ENCODE measurements at regions not wholly inside any gene's neighbourhood (a gene's known extent, or its start where the extent isn't known, plus 50 kb on each side); places are given as distances from the start of the nearest gene placed in this dataset.

DNA sequence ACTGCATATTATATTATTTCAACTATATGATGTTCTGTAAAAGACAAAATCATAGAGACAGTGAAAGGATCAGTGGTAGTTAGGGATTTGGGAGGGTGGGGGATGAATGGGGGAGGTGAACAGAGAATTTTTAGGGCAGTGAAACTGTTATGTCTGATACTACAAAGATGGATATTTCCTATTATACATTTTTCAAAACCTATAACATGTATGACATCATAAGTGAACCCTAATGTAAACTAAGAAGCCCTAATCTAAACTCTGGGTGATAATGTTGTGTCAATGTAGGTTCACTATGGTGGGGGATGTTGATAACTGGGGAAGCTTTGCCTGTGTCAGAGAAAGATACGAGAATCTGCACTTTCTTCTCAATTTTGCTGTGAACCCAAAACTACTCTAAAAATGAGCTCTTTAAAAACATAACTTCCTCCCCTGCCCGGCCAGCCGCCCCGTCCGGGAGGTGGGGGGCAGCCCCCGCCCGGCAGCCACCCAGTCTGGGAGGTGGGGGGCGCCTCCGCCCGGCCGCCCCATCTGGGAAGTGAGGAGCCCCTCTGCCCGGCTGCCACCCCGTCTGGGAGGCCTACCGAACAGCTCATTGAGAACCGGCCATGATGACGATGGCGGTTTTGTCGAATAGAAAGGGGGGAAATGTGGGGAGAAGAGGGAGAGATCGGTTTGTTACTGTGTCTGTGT is 234.4 kb downstream of the RPIA start:
- TF ChIP-seq EZH2 (IDR thresholded peaks at IDR 0.05; ENCODE audit: borderline replicate concordance, low read length): no peak
- TF ChIP-seq, protein P1, sequence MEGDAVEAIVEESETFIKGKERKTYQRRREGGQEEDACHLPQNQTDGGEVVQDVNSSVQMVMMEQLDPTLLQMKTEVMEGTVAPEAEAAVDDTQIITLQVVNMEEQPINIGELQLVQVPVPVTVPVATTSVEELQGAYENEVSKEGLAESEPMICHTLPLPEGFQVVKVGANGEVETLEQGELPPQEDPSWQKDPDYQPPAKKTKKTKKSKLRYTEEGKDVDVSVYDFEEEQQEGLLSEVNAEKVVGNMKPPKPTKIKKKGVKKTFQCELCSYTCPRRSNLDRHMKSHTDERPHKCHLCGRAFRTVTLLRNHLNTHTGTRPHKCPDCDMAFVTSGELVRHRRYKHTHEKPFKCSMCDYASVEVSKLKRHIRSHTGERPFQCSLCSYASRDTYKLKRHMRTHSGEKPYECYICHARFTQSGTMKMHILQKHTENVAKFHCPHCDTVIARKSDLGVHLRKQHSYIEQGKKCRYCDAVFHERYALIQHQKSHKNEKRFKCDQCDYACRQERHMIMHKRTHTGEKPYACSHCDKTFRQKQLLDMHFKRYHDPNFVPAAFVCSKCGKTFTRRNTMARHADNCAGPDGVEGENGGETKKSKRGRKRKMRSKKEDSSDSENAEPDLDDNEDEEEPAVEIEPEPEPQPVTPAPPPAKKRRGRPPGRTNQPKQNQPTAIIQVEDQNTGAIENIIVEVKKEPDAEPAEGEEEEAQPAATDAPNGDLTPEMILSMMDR (IDR thresholded peaks at IDR 0.05; ENCODE audit: low read length): no peak
- Histone ChIP-seq H3K4me3 (ENCODE audit: low read depth, low read length, poor library complexity, severe bottlenecking) (no peak overlapping the region), H3K36me3 (ENCODE audit: insufficient read depth, low read length) (no peaks in the 10 kb centered on the region), H3K27ac (ENCODE audit: low read depth, low read length, poor library complexity, severe bottlenecking) (no peak overlapping the region), H2AFZ (ENCODE audit: low read length) (no peak overlapping the region), H3K27me3 (ENCODE audit: insufficient read depth, low read length) (no peaks in the 10 kb centered on the region), H3K4me1 (ENCODE audit: insufficient read depth, low read length, severe bottlenecking) (no peaks in the 10 kb centered on the region), H3K4me2 (ENCODE audit: low read length) (no peak overlapping the region), H3K9me3 (ENCODE audit: low read length) (no peaks in the 10 kb centered on the region), H3K9ac (ENCODE audit: low read length) (no peak overlapping the region), H3K79me2 (ENCODE audit: insufficient read depth, low read length) (no peaks in the 10 kb centered on the region), H3F3A (ENCODE audit: insufficient read depth, low read length) (no peaks in the 10 kb centered on the region), H3K9me2 (ENCODE audit: low read depth, low read length) (no peaks in the 10 kb centered on the region), H4K20me1 (ENCODE audit: insufficient read depth, low read length) (no peaks in the 10 kb centered on the region)

GRCh38 chr2:88927128-88927527 is 235.7 kb downstream of the RPIA start:
- Histone ChIP-seq H3K9me3 (ENCODE audit: low read length) (no peaks in the 10 kb centered on the region), H3K27ac (ENCODE audit: low read depth, low read length, poor library complexity, severe bottlenecking) (no peak overlapping the region), H3K4me3 (ENCODE audit: low read depth, low read length, poor library complexity, severe bottlenecking) (no peak overlapping the region), H4K20me1 (ENCODE audit: insufficient read depth, low read length) (no peaks in the 10 kb centered on the region), H3K4me1 (ENCODE audit: insufficient read depth, low read length, severe bottlenecking) (peaks cover 2% of the 10 kb centered on the region), H2AFZ (ENCODE audit: low read length) (no peak overlapping the region), H3K4me2 (ENCODE audit: low read length) (no peak overlapping the region), H3K27me3 (ENCODE audit: insufficient read depth, low read length) (no peaks in the 10 kb centered on the region), H3K9ac (ENCODE audit: low read length) (no peak overlapping the region), H3K36me3 (ENCODE audit: insufficient read depth, low read length) (no peaks in the 10 kb centered on the region), H3K9me2 (ENCODE audit: low read depth, low read length) (no peaks in the 10 kb centered on the region), H3F3A (ENCODE audit: insufficient read depth, low read length) (no peaks in the 10 kb centered on the region), H3K79me2 (ENCODE audit: insufficient read depth, low read length) (no peaks in the 10 kb centered on the region)
- TF ChIP-seq EZH2 (IDR thresholded peaks at IDR 0.05; ENCODE audit: borderline replicate concordance, low read length): no peak
- TF ChIP-seq, protein P1 (IDR thresholded peaks at IDR 0.05; ENCODE audit: low read length): no peak

DNA sequence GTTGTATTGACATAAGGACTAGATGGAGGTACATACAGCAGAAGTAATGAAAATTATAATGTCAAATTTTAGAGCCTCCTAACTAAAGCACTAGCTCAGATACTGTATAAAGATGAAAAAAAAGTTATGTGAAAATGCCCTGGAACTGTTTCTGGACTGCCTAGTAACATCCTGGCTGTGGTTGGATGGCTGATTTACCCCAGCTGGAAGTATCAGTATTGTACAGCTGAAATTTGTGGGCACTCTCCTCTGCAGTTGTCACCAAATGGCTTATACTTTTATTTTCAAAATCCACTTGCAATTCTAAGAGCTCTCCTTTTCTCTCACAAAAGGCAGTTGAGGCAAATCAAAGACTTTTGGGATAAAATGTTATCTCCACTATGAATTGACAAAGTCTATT is 239.2 kb downstream of the RPIA start:
- no peaks in the 10 kb centered on the region for H3K9me3 ChIP-seq (ENCODE audit: low read length)
- H3K4me1 ChIP-seq (ENCODE audit: insufficient read depth, low read length, severe bottlenecking): peaks cover 30% of the 10 kb centered on the region
- no peak overlapping the region for H3K4me2 ChIP-seq (ENCODE audit: low read length)
- TF ChIP-seq EZH2 (IDR thresholded peaks at IDR 0.05; ENCODE audit: borderline replicate concordance, low read length): no peak
- TF ChIP-seq, protein P1 (IDR thresholded peaks at IDR 0.05; ENCODE audit: low read length): no peak
- no peaks in the 10 kb centered on the region for H3K27me3 ChIP-seq (ENCODE audit: insufficient read depth, low read length)
- H2AFZ ChIP-seq (ENCODE audit: low read length): no peak overlapping the region
- no peaks in the 10 kb centered on the region for H3K79me2 ChIP-seq (ENCODE audit: insufficient read depth, low read length)
- no peak overlapping the region for H3K9ac ChIP-seq (ENCODE audit: low read length)
- H3K9me2 ChIP-seq (ENCODE audit: low read depth, low read length): no peaks in the 10 kb centered on the region
- H3F3A ChIP-seq (ENCODE audit: insufficient read depth, low read length): no peaks in the 10 kb centered on the region
- H3K4me3 ChIP-seq (ENCODE audit: low read depth, low read length, poor library complexity, severe bottlenecking): no peak overlapping the region
- H3K36me3 ChIP-seq (ENCODE audit: insufficient read depth, low read length): no peaks in the 10 kb centered on the region
- H4K20me1 ChIP-seq (ENCODE audit: insufficient read depth, low read length): no peaks in the 10 kb centered on the region
- H3K27ac ChIP-seq (ENCODE audit: low read depth, low read length, poor library complexity, severe bottlenecking): no peak overlapping the region
